ENCODE measurements at regions not wholly inside any gene's neighbourhood (a gene's known extent, or its start where the extent isn't known, plus 50 kb on each side); places are given as distances from the start of the nearest gene placed in this dataset.

DNA sequence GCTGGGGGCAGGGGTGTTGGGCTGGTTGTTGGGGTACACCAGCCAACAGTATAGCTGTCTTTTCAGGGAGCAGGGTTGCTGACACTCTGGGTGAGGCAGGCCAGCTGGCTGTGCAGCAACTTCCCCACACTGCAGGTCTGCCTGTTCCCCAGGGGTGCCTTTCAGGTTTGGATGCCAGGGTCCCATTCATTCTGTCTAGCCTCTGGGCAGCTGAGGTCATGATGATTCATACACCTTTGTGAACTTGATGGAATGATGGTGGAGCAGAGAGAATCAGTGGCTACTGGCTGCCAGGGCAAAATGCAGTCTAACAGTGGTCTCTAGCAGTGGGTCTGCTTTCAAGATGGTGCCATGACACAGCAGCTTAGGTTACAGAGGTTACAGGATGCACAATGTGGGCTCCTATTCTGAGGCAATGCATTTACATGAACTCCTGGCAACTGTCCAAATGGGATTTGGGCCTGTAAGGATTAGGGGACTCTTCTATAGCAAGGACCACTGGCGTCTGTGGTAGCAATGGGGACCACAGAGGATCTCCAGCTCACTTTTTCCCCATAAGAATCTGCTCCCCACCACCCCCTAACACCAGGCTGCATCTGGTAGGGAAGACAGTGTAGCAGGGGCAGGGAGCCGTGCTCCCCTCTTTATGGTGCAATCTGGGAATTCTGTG lies 103.7 kb downstream of the FEM1C start:
- no peak for ATAC-seq
- TF ChIP-seq SNAI2 (CRISPR knock-in tag; IDR thresholded peaks at IDR 0.05) (no peak), PPARA (CRISPR knock-in tag; IDR thresholded peaks at IDR 0.05; ENCODE audit: borderline replicate concordance) (no peak), GLIS3 (CRISPR knock-in tag; IDR thresholded peaks at IDR 0.05) (no peak), ESRRG (CRISPR knock-in tag; IDR thresholded peaks at IDR 0.05) (no peak), ISL1 (CRISPR knock-in tag; IDR thresholded peaks at IDR 0.05) (no peak)
- TF ChIP-seq, protein P1, sequence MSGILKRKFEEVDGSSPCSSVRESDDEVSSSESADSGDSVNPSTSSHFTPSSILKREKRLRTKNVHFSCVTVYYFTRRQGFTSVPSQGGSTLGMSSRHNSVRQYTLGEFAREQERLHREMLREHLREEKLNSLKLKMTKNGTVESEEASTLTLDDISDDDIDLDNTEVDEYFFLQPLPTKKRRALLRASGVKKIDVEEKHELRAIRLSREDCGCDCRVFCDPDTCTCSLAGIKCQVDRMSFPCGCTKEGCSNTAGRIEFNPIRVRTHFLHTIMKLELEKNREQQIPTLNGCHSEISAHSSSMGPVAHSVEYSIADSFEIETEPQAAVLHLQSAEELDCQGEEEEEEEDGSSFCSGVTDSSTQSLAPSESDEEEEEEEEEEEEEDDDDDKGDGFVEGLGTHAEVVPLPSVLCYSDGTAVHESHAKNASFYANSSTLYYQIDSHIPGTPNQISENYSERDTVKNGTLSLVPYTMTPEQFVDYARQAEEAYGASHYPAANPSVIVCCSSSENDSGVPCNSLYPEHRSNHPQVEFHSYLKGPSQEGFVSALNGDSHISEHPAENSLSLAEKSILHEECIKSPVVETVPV (CRISPR knock-in tag; IDR thresholded peaks at IDR 0.05), result no peak

DNA sequence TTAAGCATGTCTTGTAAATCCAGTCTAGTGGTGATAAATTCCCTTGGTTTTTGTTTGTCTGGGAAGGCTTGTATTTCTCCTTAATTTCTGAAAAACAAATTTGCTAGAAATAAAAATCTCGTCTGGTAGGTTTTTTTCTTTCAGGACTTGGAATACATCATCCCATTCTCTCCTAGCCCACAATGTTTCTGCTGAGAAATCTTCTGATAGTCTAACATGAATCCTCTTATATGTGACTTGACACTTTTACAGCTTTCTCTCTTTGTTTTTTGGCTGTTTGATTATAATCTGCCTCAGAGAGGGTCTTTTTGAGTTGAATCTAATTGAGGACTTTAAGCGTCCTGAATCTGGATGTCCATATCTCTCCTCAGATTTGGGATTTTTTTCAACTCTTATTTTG lies 104.9 kb downstream of the FEM1C start:
- TF ChIP-seq TCF4 (CRISPR knock-in tag; IDR thresholded peaks at IDR 0.05; ENCODE audit: borderline replicate concordance), result no peak
- TF ChIP-seq SNAI2 (CRISPR knock-in tag; IDR thresholded peaks at IDR 0.05), result no peak
- TF ChIP-seq, protein P2, sequence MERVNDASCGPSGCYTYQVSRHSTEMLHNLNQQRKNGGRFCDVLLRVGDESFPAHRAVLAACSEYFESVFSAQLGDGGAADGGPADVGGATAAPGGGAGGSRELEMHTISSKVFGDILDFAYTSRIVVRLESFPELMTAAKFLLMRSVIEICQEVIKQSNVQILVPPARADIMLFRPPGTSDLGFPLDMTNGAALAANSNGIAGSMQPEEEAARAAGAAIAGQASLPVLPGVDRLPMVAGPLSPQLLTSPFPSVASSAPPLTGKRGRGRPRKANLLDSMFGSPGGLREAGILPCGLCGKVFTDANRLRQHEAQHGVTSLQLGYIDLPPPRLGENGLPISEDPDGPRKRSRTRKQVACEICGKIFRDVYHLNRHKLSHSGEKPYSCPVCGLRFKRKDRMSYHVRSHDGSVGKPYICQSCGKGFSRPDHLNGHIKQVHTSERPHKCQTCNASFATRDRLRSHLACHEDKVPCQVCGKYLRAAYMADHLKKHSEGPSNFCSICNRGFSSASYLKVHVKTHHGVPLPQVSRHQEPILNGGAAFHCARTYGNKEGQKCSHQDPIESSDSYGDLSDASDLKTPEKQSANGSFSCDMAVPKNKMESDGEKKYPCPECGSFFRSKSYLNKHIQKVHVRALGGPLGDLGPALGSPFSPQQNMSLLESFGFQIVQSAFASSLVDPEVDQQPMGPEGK (CRISPR knock-in tag; IDR thresholded peaks at IDR 0.05; ENCODE audit: borderline replicate concordance), result no peak
- TF ChIP-seq, protein P3, sequence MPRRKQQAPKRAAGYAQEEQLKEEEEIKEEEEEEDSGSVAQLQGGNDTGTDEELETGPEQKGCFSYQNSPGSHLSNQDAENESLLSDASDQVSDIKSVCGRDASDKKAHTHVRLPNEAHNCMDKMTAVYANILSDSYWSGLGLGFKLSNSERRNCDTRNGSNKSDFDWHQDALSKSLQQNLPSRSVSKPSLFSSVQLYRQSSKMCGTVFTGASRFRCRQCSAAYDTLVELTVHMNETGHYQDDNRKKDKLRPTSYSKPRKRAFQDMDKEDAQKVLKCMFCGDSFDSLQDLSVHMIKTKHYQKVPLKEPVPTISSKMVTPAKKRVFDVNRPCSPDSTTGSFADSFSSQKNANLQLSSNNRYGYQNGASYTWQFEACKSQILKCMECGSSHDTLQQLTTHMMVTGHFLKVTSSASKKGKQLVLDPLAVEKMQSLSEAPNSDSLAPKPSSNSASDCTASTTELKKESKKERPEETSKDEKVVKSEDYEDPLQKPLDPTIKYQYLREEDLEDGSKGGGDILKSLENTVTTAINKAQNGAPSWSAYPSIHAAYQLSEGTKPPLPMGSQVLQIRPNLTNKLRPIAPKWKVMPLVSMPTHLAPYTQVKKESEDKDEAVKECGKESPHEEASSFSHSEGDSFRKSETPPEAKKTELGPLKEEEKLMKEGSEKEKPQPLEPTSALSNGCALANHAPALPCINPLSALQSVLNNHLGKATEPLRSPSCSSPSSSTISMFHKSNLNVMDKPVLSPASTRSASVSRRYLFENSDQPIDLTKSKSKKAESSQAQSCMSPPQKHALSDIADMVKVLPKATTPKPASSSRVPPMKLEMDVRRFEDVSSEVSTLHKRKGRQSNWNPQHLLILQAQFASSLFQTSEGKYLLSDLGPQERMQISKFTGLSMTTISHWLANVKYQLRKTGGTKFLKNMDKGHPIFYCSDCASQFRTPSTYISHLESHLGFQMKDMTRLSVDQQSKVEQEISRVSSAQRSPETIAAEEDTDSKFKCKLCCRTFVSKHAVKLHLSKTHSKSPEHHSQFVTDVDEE (CRISPR knock-in tag; IDR thresholded peaks at IDR 0.05), result no peak
- TF ChIP-seq ZNF70 (CRISPR knock-in tag; IDR thresholded peaks at IDR 0.05), result no peak
- TF ChIP-seq, protein P1 (CRISPR knock-in tag; IDR thresholded peaks at IDR 0.05), result no peak
- no peak for TF ChIP-seq CSDC2 (CRISPR knock-in tag; IDR thresholded peaks at IDR 0.05)
- no peak for TF ChIP-seq ZFP30 (CRISPR knock-in tag; IDR thresholded peaks at IDR 0.05)
- TF ChIP-seq BACH2 (CRISPR knock-in tag; IDR thresholded peaks at IDR 0.05; ENCODE audit: borderline replicate concordance), result no peak
- no peak for TF ChIP-seq ZFP3 (CRISPR knock-in tag; IDR thresholded peaks at IDR 0.05)
- TF ChIP-seq OSR1 (CRISPR knock-in tag; IDR thresholded peaks at IDR 0.05), result no peak
- no peak for TF ChIP-seq ZNF8 (CRISPR knock-in tag; IDR thresholded peaks at IDR 0.05)
- TF ChIP-seq, protein P4, sequence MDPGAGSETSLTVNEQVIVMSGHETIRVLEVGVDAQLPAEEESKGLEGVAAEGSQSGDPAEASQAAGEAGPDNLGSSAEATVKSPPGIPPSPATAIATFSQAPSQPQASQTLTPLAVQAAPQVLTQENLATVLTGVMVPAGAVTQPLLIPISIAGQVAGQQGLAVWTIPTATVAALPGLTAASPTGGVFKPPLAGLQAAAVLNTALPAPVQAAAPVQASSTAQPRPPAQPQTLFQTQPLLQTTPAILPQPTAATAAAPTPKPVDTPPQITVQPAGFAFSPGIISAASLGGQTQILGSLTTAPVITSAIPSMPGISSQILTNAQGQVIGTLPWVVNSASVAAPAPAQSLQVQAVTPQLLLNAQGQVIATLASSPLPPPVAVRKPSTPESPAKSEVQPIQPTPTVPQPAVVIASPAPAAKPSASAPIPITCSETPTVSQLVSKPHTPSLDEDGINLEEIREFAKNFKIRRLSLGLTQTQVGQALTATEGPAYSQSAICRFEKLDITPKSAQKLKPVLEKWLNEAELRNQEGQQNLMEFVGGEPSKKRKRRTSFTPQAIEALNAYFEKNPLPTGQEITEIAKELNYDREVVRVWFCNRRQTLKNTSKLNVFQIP (CRISPR knock-in tag; IDR thresholded peaks at IDR 0.05; ENCODE audit: borderline replicate concordance, low read depth), result no peak
- no peak for TF ChIP-seq ISL1 (CRISPR knock-in tag; IDR thresholded peaks at IDR 0.05)
- no peak for TF ChIP-seq ZC3H10 (CRISPR knock-in tag; IDR thresholded peaks at IDR 0.05)
- no peak for TF ChIP-seq ARNTL (CRISPR knock-in tag; IDR thresholded peaks at IDR 0.05; ENCODE audit: borderline replicate concordance, low read depth)
- no peak for TF ChIP-seq ZNF565 (CRISPR knock-in tag; conservative IDR thresholded peaks at IDR 0.05; ENCODE audit: low read depth)
- TF ChIP-seq RARB (CRISPR knock-in tag; IDR thresholded peaks at IDR 0.05), result no peak
- ATAC-seq, result no peak

DNA sequence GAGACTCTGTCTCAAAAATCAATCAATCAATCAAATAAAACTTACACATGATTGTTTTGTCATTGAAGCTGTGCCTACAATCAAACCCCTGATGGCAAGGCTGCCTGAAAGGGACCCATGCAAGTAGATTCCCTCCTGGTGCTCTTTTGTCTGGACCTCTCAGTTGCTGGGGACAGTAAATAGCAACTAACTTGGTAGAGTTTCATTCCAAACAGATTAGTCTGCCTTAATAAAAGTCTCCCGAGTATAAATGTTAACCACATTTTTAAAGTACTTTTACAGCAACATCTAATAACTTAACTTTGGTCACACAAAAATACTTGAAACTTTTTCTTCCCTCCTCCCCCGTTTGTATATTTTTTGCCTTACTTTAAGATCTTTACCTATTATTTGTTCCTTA lies 105.5 kb downstream of the FEM1C start:
- ATAC-seq, result no peak
- TF ChIP-seq SNAI2 (CRISPR knock-in tag; IDR thresholded peaks at IDR 0.05) (no peak), ZNF70 (CRISPR knock-in tag; IDR thresholded peaks at IDR 0.05) (no peak), ARNTL (CRISPR knock-in tag; IDR thresholded peaks at IDR 0.05; ENCODE audit: borderline replicate concordance, low read depth) (no peak), ZNF565 (CRISPR knock-in tag; conservative IDR thresholded peaks at IDR 0.05; ENCODE audit: low read depth) (no peak), ZFP30 (CRISPR knock-in tag; IDR thresholded peaks at IDR 0.05) (no peak)
- TF ChIP-seq, protein P5, sequence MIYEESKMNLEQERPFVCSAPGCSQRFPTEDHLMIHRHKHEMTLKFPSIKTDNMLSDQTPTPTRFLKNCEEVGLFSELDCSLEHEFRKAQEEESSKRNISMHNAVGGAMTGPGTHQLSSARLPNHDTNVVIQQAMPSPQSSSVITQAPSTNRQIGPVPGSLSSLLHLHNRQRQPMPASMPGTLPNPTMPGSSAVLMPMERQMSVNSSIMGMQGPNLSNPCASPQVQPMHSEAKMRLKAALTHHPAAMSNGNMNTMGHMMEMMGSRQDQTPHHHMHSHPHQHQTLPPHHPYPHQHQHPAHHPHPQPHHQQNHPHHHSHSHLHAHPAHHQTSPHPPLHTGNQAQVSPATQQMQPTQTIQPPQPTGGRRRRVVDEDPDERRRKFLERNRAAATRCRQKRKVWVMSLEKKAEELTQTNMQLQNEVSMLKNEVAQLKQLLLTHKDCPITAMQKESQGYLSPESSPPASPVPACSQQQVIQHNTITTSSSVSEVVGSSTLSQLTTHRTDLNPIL (CRISPR knock-in tag; IDR thresholded peaks at IDR 0.05; ENCODE audit: low read depth), result no peak
- TF ChIP-seq, protein P1 (CRISPR knock-in tag; IDR thresholded peaks at IDR 0.05), result no peak
- TF ChIP-seq, protein P3 (CRISPR knock-in tag; IDR thresholded peaks at IDR 0.05), result no peak
